ENCODE measurements at regions not wholly inside any gene's neighbourhood (a gene's known extent, or its start where the extent isn't known, plus 50 kb on each side); places are given as distances from the start of the nearest gene placed in this dataset.

GRCh38 chr12:34209259-34209835, 187.1 kb downstream of the ALG10 start:
- no peak for ATAC-seq (ENCODE audit: low read depth in 2 of 2)
- no peak overlapping the region for H3K27ac Mint-ChIP-seq
- no peaks in the 10 kb centered on the region for H3K36me3 Mint-ChIP-seq

GRCh38 chr12:34210183-34210582, 187.9 kb downstream of the ALG10 start:
- Histone ChIP-seq H3K27ac (ENCODE audit: insufficient read depth, low read length, poor library complexity, severe bottlenecking) (no peak overlapping the region), H3K27me3 (ENCODE audit: control insufficient read depth, insufficient read depth, low read length) (no peaks in the 10 kb centered on the region), H3K9me3 (ENCODE audit: control insufficient read depth in 2 of 2, low read length in 2 of 2) (no peaks in the 10 kb centered on the region), H3K4me3 (ENCODE audit: low read depth, low read length) (no peak overlapping the region), H3K36me3 (ENCODE audit: control insufficient read depth, insufficient read depth, low read length) (no peaks in the 10 kb centered on the region), H3K4me1 (ENCODE audit: control insufficient read depth, insufficient read depth, low read length, poor library complexity, severe bottlenecking) (no peaks in the 10 kb centered on the region)
- no peaks in the 10 kb centered on the region for H3K27me3 Mint-ChIP-seq
- H3K27ac Mint-ChIP-seq = peak overlapping the region in 1 of 3 donors; percentile 48
- H3K4me3 Mint-ChIP-seq = no peak overlapping the region
- H3K4me1 Mint-ChIP-seq = no peaks in the 10 kb centered on the region
- no peak for ATAC-seq (ENCODE audit: low read depth in 2 of 2)
- H3K36me3 Mint-ChIP-seq = no peaks in the 10 kb centered on the region
- DNase-seq = no peak
- peaks cover 0 to 2% (median 0%) of the 10 kb centered on the region in 7 donors for H3K9me3 Mint-ChIP-seq

More at GRCh38 chr12:34209259-34209835, 187.1 kb downstream of the ALG10 start:
- H3K9me3 ChIP-seq (ENCODE audit: control insufficient read depth in 2 of 2, low read length in 2 of 2) = no peaks in the 10 kb centered on the region
- H3K9me3 Mint-ChIP-seq = peaks cover 0 to 2% (median 0%) of the 10 kb centered on the region in 7 donors
- H3K4me3 Mint-ChIP-seq = no peak overlapping the region
- H3K27ac ChIP-seq (ENCODE audit: insufficient read depth, low read length, poor library complexity, severe bottlenecking) = no peak overlapping the region
- H3K4me1 ChIP-seq (ENCODE audit: control insufficient read depth, insufficient read depth, low read length, poor library complexity, severe bottlenecking) = no peaks in the 10 kb centered on the region
- H3K27me3 ChIP-seq (ENCODE audit: control insufficient read depth, insufficient read depth, low read length) = no peaks in the 10 kb centered on the region
- no peaks in the 10 kb centered on the region for H3K4me1 Mint-ChIP-seq
- DNase-seq = no peak
- H3K27me3 Mint-ChIP-seq = no peaks in the 10 kb centered on the region
- no peaks in the 10 kb centered on the region for H3K36me3 ChIP-seq (ENCODE audit: control insufficient read depth, insufficient read depth, low read length)
- no peak overlapping the region for H3K4me3 ChIP-seq (ENCODE audit: low read depth, low read length)

- ATAC-seq (ENCODE audit: low read depth in 2 of 2) (no peak), DNase-seq (no peak)
- H3K27me3 Mint-ChIP-seq = no peaks in the 10 kb centered on the region
- Histone ChIP-seq H3K27me3 (ENCODE audit: control insufficient read depth, insufficient read depth, low read length) (no peaks in the 10 kb centered on the region), H3K4me1 (ENCODE audit: control insufficient read depth, insufficient read depth, low read length, poor library complexity, severe bottlenecking) (no peaks in the 10 kb centered on the region), H3K4me3 (ENCODE audit: low read depth, low read length) (no peak overlapping the region), H3K36me3 (ENCODE audit: control insufficient read depth, insufficient read depth, low read length) (no peaks in the 10 kb centered on the region), H3K9me3 (ENCODE audit: control insufficient read depth in 2 of 2, low read length in 2 of 2) (no peaks in the 10 kb centered on the region), H3K27ac (ENCODE audit: insufficient read depth, low read length, poor library complexity, severe bottlenecking) (no peak overlapping the region)
- H3K27ac Mint-ChIP-seq = no peak overlapping the region
- no peaks in the 10 kb centered on the region for H3K36me3 Mint-ChIP-seq
- no peaks in the 10 kb centered on the region for H3K4me1 Mint-ChIP-seq
- H3K4me3 Mint-ChIP-seq = no peak overlapping the region
- H3K9me3 Mint-ChIP-seq = peaks cover 0 to 2% (median 0%) of the 10 kb centered on the region in 7 donors
Measured at GRCh38 chr12:34210689-34211530, 188.6 kb downstream of the ALG10 start.

GRCh38 chr12:34212651-34213050, 190.4 kb downstream of the ALG10 start:
- Histone ChIP-seq H3K9me3 (ENCODE audit: control insufficient read depth in 2 of 2, low read length in 2 of 2) (no peaks in the 10 kb centered on the region), H3K27me3 (ENCODE audit: control insufficient read depth, insufficient read depth, low read length) (no peaks in the 10 kb centered on the region), H3K4me1 (ENCODE audit: control insufficient read depth, insufficient read depth, low read length, poor library complexity, severe bottlenecking) (no peaks in the 10 kb centered on the region), H3K36me3 (ENCODE audit: control insufficient read depth, insufficient read depth, low read length) (no peaks in the 10 kb centered on the region), H3K4me3 (ENCODE audit: low read depth, low read length) (no peak overlapping the region), H3K27ac (ENCODE audit: insufficient read depth, low read length, poor library complexity, severe bottlenecking) (no peak overlapping the region)
- Mint-ChIP-seq H3K27ac (no peak overlapping the region), H3K36me3 (no peaks in the 10 kb centered on the region), H3K4me1 (peaks cover 0 to 6% (median 4%) of the 10 kb centered on the region in 4 donors), H3K9me3 (peaks cover 0 to 2% (median 0%) of the 10 kb centered on the region in 7 donors), H3K4me3 (no peak overlapping the region), H3K27me3 (no peaks in the 10 kb centered on the region)
- DNase-seq (no peak), ATAC-seq (ENCODE audit: low read depth in 2 of 2) (no peak)

- Mint-ChIP-seq H3K9me3 (peaks cover 0 to 2% (median 0%) of the 10 kb centered on the region in 7 donors), H3K27ac (no peak overlapping the region), H3K4me3 (no peak overlapping the region), H3K36me3 (no peaks in the 10 kb centered on the region), H3K4me1 (peaks cover 4 to 13% (median 6%) of the 10 kb centered on the region in 4 donors), H3K27me3 (no peaks in the 10 kb centered on the region)
- Histone ChIP-seq H3K36me3 (ENCODE audit: control insufficient read depth, insufficient read depth, low read length) (no peaks in the 10 kb centered on the region), H3K27me3 (ENCODE audit: control insufficient read depth, insufficient read depth, low read length) (no peaks in the 10 kb centered on the region), H3K4me3 (ENCODE audit: low read depth, low read length) (no peak overlapping the region), H3K4me1 (ENCODE audit: control insufficient read depth, insufficient read depth, low read length, poor library complexity, severe bottlenecking) (peaks cover 6% of the 10 kb centered on the region), H3K9me3 (ENCODE audit: control insufficient read depth in 2 of 2, low read length in 2 of 2) (no peaks in the 10 kb centered on the region), H3K27ac (ENCODE audit: insufficient read depth, low read length, poor library complexity, severe bottlenecking) (no peak overlapping the region)
- ATAC-seq (ENCODE audit: low read depth in 2 of 2) (no peak), DNase-seq (no peak)
Measured at GRCh38 chr12:34214011-34214410, 191.7 kb downstream of the ALG10 start.

- H3K27me3 Mint-ChIP-seq = no peaks in the 10 kb centered on the region
- ATAC-seq (ENCODE audit: low read depth in 2 of 2) (no peak), DNase-seq (no peak)
- no peaks in the 10 kb centered on the region for H3K27me3 ChIP-seq (ENCODE audit: control insufficient read depth, insufficient read depth, low read length)
- no peak overlapping the region for H3K27ac Mint-ChIP-seq
- H3K36me3 ChIP-seq (ENCODE audit: control insufficient read depth, insufficient read depth, low read length) = no peaks in the 10 kb centered on the region
- H3K4me1 Mint-ChIP-seq = peaks cover 4 to 16% (median 6%) of the 10 kb centered on the region in 4 donors
- no peak overlapping the region for H3K27ac ChIP-seq (ENCODE audit: insufficient read depth, low read length, poor library complexity, severe bottlenecking)
- H3K36me3 Mint-ChIP-seq = no peaks in the 10 kb centered on the region
- H3K4me3 Mint-ChIP-seq = no peak overlapping the region
- no peaks in the 10 kb centered on the region for H3K9me3 ChIP-seq (ENCODE audit: control insufficient read depth in 2 of 2, low read length in 2 of 2)
- peaks cover 0 to 2% (median 0%) of the 10 kb centered on the region in 7 donors for H3K9me3 Mint-ChIP-seq
- no peak overlapping the region for H3K4me3 ChIP-seq (ENCODE audit: low read depth, low read length)
- peaks cover 7% of the 10 kb centered on the region for H3K4me1 ChIP-seq (ENCODE audit: control insufficient read depth, insufficient read depth, low read length, poor library complexity, severe bottlenecking)
Measured at GRCh38 chr12:34215213-34215892, 193.1 kb downstream of the ALG10 start.

DNA sequence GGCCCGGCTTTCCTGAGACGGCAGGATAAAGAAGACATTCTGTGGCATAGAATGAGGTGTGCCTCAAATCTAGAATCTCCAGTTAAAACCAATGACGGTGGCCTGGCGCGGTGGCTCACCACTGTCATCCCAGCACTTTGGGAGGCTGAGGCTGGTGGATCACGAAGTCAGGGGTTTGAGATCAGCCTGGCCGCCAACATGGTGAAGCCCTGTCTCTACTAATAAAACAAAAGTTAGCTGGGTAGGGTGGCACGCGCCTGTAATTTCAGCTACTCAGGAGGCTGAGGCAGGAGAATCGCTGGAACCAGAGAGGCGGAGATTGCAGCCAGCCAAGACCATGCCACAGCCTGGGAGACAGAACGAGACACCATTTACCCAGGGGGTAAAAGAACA, 193.6 kb downstream of the ALG10 start:
- no peak for DNase-seq
- Mint-ChIP-seq H3K27me3 (no peaks in the 10 kb centered on the region), H3K27ac (no peak overlapping the region), H3K9me3 (peaks cover 0 to 2% (median 0%) of the 10 kb centered on the region in 7 donors), H3K4me3 (no peak overlapping the region), H3K4me1 (peaks cover 4 to 16% (median 6%) of the 10 kb centered on the region in 4 donors), H3K36me3 (no peaks in the 10 kb centered on the region)
- Histone ChIP-seq H3K9me3 (ENCODE audit: control insufficient read depth in 2 of 2, low read length in 2 of 2) (no peaks in the 10 kb centered on the region), H3K4me3 (ENCODE audit: low read depth, low read length) (no peak overlapping the region), H3K27me3 (ENCODE audit: control insufficient read depth, insufficient read depth, low read length) (no peaks in the 10 kb centered on the region), H3K4me1 (ENCODE audit: control insufficient read depth, insufficient read depth, low read length, poor library complexity, severe bottlenecking) (peaks cover 7% of the 10 kb centered on the region), H3K36me3 (ENCODE audit: control insufficient read depth, insufficient read depth, low read length) (no peaks in the 10 kb centered on the region), H3K27ac (ENCODE audit: insufficient read depth, low read length, poor library complexity, severe bottlenecking) (no peak overlapping the region)
- no peak for ATAC-seq (ENCODE audit: low read depth in 2 of 2)
